GM12878 (cell line): ENCODE measurements at regions not wholly inside any gene's neighbourhood (a gene's known extent, or its start where the extent isn't known, plus 50 kb on each side); places are given as distances from the start of the nearest gene placed in this dataset.

Experiments
- ATAC-seq: fragments of 200-7000 bp; cut with Tn5 transposase; 3 replicates; pipeline ENCODE4 v1.9.1; 2020; ENCODE audit warnings: mild to moderate bottlenecking, moderate library complexity
- BruUV-seq: library from RNA; stranded (reverse); fragments of 400-500 nt; replicated peaks from 2 replicates; lab custom pipeline; 2021; lab: Mats Ljungman, UMichigan
- CTCF ChIA-PET: fragments of 300-600 bp; sonication (Branson Sonifier 250); formaldehyde crosslinking; extraction: SDS; loops from one replicate; lab custom pipeline; 2021; ENCODE audit warnings: inconsistent platforms; lab: Yijun Ruan, JAX
- POLR2A ChIA-PET: fragments of 350-600 bp; formaldehyde crosslinking; extraction: SDS; loops from one replicate; lab custom pipeline; 2021; ENCODE audit warnings: inconsistent platforms; lab: Charles Lee
- RAD21 ChIA-PET: fragments of 300-600 bp; sonication (Branson Sonifier 250); formaldehyde crosslinking; loops from one replicate; lab custom pipeline; 2023; ENCODE audit warnings: antibody characterized with exemption; ENCODE audit not compliant: unreplicated experiment; lab: Charles Lee
- SMC1A ChIA-PET: fragments of 300-600 bp; sonication (Branson Sonifier 250); formaldehyde crosslinking; loops from one replicate; lab custom pipeline; 2023; ENCODE audit not compliant: unreplicated experiment, uncharacterized antibody; lab: Charles Lee
- DNase-seq: peaks from one replicate; pipeline ENCODE4 v3.0.0-alpha.2; 2011; ENCODE audit warnings: low read depth, low spot score
- FAIRE-seq: peaks from 3 replicates; lab custom pipeline; 2011; peaks lifted over from hg19 to GRCh38; lab: Jason Lieb, UNC
- H2AFZ ChIP-seq: 2 replicates; pipeline ENCODE4 v1.6.0; 2011; ENCODE audit warnings: low read depth, low read length, control low read depth; ENCODE audit not compliant: control insufficient read depth
- H3K27ac ChIP-seq: 2 replicates; pipeline ENCODE4 v1.5.1; 2011; ENCODE audit warnings: control low read depth; ENCODE audit not compliant: control insufficient read depth, insufficient read depth
- H3K27me3 ChIP-seq, 2 experiments: replicated peaks in 1 of 2; 2 replicates each; pipeline versions ENCODE4 v1.6.0 to v1.6.1; 2011; ENCODE audit warnings: low read length in 1 of 2; ENCODE audit not compliant: control insufficient read depth in 2 of 2, insufficient read depth in 2 of 2
- H3K36me3 ChIP-seq, 2 experiments: 2 replicates each; pipeline ENCODE4 v1.5.1; 2011; ENCODE audit warnings: low read length in 1 of 2; ENCODE audit not compliant: control insufficient read depth in 2 of 2, insufficient read depth in 2 of 2
- H3K4me1 ChIP-seq: 2 replicates; pipeline ENCODE4 v1.6.1; 2011; ENCODE audit warnings: mild to moderate bottlenecking, low read length, moderate library complexity, mixed read lengths; ENCODE audit not compliant: control insufficient read depth, insufficient read depth
- H3K4me2 ChIP-seq: 2 replicates; pipeline ENCODE4 v1.6.0; 2011; ENCODE audit warnings: control low read depth; ENCODE audit not compliant: control insufficient read depth, insufficient read depth
- H3K4me3 ChIP-seq: fragments of 200-600 bp; sonication (generic); 2 replicates; pipeline ENCODE4 v1.5.1; 2016
- H3K79me2 ChIP-seq: 2 replicates; pipeline ENCODE4 v1.6.0; 2011; ENCODE audit warnings: low read length; ENCODE audit not compliant: control insufficient read depth, insufficient read depth
- H3K9ac ChIP-seq: 2 replicates; pipeline ENCODE4 v1.8.0; 2011; ENCODE audit warnings: low read length, control low read depth, mixed read lengths; ENCODE audit not compliant: control insufficient read depth, insufficient read depth
- H3K9me3 ChIP-seq: replicated peaks from 3 replicates; pipeline ENCODE4 v1.5.1; 2011; ENCODE audit warnings: mild to moderate bottlenecking, low read length; ENCODE audit not compliant: control insufficient read depth, insufficient read depth
- H4K20me1 ChIP-seq: 2 replicates; pipeline ENCODE4 v1.6.0; 2011; ENCODE audit not compliant: control insufficient read depth, insufficient read depth
- CBFB ChIP-seq: IDR thresholded peaks from 2 replicates; pipeline ENCODE4 v1.6.1; 2016; ENCODE audit warnings: antibody characterized with exemption, low read depth
- WGBS: methylation state at CpG from one replicate; pipeline ENCODE4 v1.1.6; 2016; ENCODE audit warnings: low lambda C conversion rate; ENCODE audit not compliant: insufficient replicate concordance, insufficient coverage; ENCODE audit errors: missing lambda C conversion rate; 5-methylcytosine and 5-hydroxymethylcytosine counted together
- in situ Hi-C: fragments of 300-500 bp; cut with MboI; formaldehyde crosslinking; loops from 9 replicates; pipeline ENCODE4 v1.14.3; 2018; ENCODE audit warnings: mixed read lengths
- intact Hi-C: fragments of 100-400 bp; cut with micrococcal nuclease; formaldehyde crosslinking; loops from one replicate; pipeline ENCODE4 v1.14.2; 2022; ENCODE audit not compliant: unreplicated experiment

- ChIA-PET CTCF (interaction anchor here (1.0 kb wide), 1 partner anchor 10 kb away, joined by 3 read pairs; no protein-coding TSS in a partner anchor), RAD21 (no interaction called here), SMC1A (interaction anchor here (1.2 kb wide), 1 partner anchor 104 kb away, joined by 3 read pairs; no protein-coding TSS in a partner anchor)
- Histone ChIP-seq H3K4me3 (no peak overlapping the region), H4K20me1 (no peaks in the 10 kb centered on the region), H3K79me2 (no peaks in the 10 kb centered on the region), H3K27me3 (no peaks in the 10 kb centered on the region), H3K27ac (no peak overlapping the region), H3K4me2 (no peak overlapping the region), H3K9me3 (no peaks in the 10 kb centered on the region; the same call in 2 of the 3 replicates), H3K9ac (no peak overlapping the region), H3K4me1 (no peaks in the 10 kb centered on the region), H2AFZ (no peak overlapping the region)
- in situ Hi-C loops: loop anchor here (5.0 to 10.0 kb wide), 2 partner anchors 108 to 745 kb away; no protein-coding TSS in a partner anchor
- ATAC-seq: no peak; the same call in 2 of the 3 replicates
- no TSS peak for BruUV-seq
- no peak for FAIRE-seq
- TF ChIP-seq CBFB: no peak
- TF ChIP-seq, all 136 proteins: peak for 0
- WGBS: 38% methylated on average over 1 of the region's 1 CpG
- intact Hi-C loops: no loop called here
- DNase-seq: no peak
- H3K36me3 ChIP-seq: no peaks in the 10 kb centered on the region
- POLR2A ChIA-PET: no interaction called here
Observed at GRCh38 chr7:12519682-12520009, 50.9 kb upstream of the SCIN start.
